HG02642 (cell line): ENCODE measurements at regions not wholly inside any gene's neighbourhood (a gene's known extent, or its start where the extent isn't known, plus 50 kb on each side); places are given as distances from the start of the nearest gene placed in this dataset.
A peak's percentile ranks its signal among the peaks of the same experiment; 100 is the strongest.
"Not testable (repeated sequence)": the region's sequence is repeated elsewhere in the genome, so short reads cannot be mapped to it uniquely, and the experiment has no call there.

Experiments
- ATAC-seq: cut with Tn5 transposase; IDR thresholded peaks from one replicate; pipeline ENCODE4 v1.9.1; 2021; ENCODE audit warnings: mild to moderate bottlenecking; ENCODE audit not compliant: unreplicated experiment, poor library complexity

DNA sequence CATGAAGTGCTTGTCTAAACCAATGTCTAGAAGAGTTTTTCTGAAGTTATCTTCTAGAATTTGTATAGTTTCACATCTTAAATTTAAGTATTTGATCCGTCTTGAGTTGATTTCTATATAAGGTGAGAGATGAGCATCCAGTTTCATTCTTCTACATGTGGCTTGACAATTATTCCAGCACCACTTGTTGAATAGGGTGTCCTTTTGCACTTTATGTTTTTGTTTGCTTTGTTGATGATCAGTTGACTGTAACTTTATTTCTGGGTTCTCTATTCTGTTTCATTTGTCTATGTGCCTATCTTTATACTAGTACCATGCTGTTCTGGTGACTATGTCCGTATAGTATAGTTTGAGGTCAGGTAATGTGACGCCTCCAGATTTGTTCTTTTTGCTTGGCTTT, 426.6 kb upstream of the CHRM2 start:
- no peak for ATAC-seq

DNA sequence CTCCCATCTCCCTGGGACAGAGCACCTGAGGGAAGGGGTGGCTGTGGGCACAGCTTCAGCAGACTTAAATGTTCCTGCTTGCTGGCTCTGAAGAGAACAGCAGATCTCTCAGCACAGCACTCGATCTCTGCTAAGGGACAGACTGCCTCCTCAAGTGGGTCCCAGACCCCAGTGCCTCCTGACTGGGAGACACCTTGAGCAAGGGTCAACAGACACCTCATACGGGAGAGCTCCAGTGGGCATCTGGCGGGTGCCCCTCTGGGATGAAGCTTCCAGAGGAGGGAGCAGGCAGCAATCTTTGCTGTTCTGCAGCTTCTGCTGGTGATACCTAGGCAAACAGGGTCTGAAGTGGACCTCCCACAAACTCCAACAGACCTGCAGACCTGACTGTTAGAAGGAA, 436.7 kb upstream of the CHRM2 start:
- ATAC-seq, result not testable (repeated sequence)

DNA sequence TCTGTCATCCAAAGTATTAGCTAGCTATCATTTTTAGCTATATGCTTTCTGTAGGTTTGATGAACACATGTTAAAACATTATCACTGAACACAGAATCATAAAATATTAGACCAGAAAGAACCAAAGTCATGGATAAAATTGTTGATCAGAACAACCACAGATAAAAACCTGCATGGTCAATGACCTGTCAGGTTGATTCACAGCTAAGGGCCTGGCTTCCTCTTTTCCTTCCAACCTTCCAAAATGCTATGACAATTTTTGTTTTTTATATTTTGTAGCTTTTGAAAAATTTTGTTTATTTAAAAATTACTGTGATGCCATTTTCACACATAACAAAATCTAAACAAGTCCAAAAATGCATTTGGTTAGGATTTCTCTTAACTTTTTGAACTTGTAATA, 444.4 kb upstream of the CHRM2 start:
- no peak for ATAC-seq

DNA sequence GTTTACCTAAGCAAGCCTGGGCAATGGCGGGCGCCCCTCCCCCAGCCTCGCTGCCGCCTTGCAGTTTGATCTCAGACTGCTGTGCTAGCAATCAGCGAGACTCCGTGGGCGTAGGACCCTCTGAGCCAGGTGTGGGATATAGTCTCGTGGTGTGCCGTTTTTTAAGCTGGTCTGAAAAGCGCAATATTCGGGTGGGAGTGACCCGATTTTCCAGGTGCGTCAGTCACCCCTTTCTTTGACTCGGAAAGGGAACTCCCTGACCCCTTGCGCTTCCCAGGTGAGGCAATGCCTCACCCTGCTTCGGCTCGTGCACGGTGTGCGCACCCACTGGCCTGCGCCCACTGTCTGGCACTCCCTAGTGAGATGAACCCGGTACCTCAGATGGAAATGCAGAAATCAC, 442.6 kb upstream of the MTPN start:
- not testable (repeated sequence) for ATAC-seq

DNA sequence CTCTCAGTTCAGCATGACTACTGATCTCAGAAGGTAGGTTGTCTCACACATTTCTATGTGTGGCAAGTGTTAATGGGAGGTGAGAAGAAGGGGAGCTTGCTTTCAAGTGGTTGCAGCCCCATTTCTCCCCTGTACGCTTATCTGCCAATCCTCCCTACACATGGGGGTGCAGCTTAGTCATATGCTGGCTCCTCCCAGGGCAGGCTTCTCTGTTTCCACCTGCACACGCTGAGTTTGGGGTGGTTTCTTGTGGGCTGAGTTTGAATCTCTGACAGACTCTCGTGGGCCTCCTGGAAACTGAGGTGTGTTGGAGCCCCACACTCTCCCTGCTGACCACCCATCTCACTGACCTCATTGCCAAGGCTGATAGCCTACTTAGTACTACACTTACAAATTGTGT, 435.8 kb upstream of the MTPN start:
- no peak for ATAC-seq

DNA sequence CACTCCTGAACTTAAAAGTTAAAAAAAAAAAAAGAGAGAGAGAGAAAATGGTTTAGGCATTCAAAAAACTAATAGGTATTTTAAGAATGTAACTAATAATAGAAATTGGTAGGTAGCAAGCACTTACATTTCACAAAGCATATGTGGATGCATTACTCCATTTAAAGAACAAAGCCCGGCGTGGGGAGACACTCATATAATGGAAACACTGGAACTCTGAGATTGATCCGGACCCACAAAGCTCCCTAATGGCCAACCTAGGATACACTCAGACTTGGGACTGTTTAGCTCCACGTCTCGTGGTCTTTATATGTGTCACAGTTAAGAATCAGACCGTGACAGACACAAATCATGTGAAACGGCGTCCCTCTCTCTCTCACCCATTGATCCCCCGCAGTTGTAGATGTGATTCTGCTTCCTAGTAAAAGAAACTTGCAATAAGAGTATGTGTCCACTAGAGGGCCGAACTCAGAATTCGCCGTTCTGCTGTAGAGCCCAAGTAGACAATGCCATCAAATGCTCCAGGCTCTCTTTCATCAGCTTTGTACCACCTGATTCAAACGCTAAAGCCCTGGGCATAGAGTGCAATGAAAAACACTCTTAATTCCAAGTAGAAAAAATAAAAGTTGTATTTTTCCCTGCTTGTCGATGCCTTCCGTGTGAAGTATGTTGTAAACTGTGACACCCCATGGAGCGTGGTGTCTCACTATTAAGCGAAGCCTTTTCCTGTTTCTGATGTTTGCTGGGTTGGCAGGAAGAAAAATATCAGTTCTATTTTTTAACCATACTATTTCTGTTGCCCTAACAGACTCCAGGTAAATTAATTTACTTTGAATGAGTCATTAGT, 429.0 kb upstream of the MTPN start:
- ATAC-seq, result peak; percentile 97

DNA sequence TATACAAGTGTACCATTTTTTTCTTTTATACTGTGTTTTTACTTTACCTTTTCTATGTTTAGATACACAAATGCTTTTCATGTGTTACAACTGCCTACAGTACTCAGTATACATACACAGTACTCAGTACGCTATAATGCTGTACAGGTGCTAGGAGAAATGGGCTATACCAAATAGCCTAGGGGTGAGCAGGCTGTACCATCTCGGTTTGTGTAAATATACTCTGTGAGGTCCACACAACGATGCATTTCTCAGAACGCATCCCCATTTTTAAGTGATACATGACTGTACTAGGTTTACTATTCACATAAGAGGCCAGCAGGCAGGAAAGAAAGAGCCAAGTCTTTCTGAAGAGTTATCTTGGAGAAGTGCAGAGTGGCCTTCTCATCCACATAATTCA, 426.4 kb upstream of the MTPN start:
- ATAC-seq, result no peak

DNA sequence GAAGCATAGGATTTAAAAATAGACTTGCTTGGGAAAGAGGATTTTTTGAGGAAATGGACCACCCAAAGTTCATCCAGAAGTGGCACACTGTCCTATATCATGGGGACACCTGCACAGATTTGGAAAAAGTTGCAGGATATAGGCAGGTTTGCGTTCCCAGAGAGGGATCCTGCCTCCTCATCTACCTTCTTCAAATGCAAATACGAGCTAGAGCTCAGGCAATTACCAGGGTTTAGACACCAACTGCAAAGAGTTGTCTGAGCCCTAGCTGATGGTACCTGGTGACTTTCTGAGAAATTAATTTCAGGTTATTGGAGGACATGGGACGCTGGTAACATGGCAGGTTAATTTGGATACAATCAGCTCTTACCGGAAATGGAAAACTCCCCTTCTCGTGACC, 423.7 kb upstream of the MTPN start:
- ATAC-seq, result no peak

DNA sequence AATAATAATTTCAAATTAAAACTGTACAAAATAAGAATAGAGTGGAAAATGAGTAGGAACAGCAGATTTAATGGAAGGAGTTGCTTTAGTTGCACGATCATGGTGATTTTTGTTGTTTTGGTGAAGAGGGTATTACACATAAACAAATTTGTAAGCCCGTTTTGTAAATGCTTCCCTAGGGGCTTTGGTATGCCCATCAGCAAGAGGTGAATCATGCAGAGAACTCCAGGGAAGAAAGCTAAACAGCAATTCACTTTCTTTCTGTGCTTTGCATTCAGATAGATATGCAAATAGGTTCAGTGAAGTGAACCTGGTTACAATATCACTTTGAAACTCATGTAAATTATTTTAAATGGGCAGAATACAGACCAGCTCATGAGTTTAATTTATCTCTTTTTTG, 422.2 kb upstream of the MTPN start:
- no peak for ATAC-seq

DNA sequence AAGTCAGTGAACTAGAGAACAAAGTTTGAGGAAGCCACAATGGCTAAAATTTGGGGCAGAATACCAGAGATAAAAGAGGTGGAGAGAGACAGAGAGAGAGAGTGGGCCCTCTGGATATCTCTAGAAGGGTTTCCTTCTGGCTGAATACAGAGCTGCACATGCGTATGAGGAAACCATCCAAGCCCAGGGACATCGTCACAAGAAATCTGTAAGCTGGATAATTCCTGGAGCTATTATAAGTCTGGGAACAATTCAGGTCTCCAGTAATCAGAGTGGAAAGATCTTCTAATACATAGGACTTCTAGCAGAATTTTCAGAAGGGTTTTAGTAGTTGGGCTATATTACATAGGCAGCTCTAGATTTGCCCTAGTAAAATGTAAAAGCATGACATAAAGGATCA, 415.7 kb upstream of the MTPN start:
- no peak for ATAC-seq

DNA sequence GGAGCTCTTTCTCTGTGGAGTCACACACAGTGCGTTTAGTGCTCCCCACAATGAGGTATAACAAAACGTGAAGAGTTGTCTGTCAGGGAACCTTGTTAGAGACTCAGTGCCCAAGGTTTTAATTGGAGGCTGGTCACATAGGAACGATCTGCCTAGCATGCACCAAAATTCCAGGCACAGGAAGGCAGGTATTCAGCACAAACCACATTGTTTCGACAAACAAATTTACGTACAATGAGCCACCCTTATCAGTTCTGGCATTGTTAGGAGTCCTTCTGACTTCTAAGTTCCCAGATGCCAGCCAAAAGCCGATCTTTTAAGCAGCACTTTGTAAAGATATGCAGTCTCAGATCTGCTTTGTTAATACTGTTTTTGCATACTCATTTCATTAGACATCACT, 414.2 kb upstream of the MTPN start:
- ATAC-seq, result no peak

DNA sequence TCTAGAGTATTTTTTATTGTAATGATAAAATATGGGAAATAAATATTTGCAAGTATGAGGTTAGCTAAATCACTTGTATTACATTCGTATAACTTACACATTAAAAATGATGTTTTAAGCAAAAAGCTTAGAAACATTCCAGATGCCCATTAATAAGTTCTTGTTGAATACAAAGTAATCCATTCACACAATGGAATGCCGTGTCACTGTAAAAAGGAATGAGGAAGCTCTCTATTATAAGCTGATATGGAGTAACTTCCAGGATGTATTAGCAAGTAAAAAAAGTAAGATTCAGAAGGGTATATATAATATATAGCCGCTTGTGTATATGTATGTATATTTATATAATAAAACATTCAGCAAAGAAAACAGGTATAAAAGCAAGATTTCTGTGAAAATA, 412.8 kb upstream of the MTPN start:
- ATAC-seq, result no peak

DNA sequence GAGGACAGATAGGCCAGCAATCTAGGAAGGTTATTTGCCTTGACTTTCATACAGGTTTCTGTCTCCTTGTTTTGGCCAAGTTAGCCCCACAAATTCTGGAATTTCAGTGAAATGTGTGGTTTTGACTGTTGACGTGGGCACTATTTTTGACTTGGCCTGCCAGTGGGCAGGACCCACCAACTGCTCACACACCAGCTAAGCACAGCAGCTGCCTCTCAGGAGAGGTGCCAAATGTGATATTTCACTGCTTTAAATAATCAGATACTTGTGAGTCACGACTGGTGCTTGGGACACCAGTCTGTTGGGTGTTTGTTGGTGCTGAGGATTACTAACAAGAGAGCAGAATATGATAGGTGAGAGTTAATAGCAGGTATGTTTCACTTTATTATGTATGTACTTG, 409.7 kb upstream of the MTPN start:
- ATAC-seq, result no peak

DNA sequence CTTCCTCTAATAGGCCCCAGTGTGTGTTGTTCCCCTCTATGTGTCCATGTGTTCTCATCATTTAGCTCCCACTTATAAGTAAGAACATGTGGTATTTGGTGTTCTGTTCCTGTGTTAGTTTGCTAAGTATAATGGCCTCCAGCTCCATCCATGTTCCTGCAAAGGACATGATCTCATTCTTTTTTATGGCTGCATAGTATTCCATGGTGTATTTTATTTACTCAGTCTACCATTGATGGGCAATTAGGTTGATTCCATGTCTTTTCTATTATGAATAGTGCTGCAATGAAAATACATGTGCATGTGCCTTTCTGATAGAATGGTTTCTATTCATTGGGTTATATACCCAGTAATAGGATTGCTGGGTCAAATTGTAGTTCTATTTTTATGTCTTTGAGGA, 394.2 kb upstream of the MTPN start:
- not testable (repeated sequence) for ATAC-seq

DNA sequence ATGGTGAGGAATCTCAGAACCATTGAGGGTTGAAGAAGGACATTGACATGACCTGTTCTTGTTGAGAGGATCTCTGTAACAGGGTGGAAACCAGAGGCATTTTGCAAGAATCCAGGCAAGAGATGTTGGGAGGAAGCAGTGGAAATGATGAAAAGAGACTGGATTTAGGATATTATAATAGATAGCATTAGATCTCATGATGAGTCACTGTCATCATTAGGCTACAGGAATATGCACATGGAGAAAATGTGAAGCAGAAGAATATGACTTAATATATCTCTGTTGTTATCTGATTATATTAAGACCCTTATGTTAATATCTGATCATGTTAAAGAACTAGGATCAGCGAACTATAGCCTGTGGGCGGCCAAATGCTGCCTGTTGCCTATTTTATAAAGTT, 393.0 kb upstream of the MTPN start:
- ATAC-seq, result no peak

DNA sequence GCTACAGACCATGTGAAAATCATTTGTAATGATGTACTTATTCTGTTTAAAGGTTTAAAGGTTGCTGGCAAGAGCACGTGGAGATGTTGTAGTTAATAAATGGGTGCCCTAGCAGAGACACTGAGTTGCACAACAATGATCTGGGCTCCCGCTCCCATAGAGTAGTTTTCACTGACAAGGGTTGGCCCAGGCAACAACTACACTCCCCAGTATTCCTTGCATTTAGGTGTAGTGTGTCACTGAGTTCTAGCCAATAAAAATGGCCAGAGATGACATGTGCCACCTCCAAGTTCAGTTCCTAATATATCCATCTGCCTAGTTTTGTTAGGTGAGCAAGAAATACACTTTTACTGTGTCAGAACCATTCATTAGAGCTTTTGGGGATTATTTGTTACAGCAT, 392.1 kb upstream of the MTPN start:
- no peak for ATAC-seq

DNA sequence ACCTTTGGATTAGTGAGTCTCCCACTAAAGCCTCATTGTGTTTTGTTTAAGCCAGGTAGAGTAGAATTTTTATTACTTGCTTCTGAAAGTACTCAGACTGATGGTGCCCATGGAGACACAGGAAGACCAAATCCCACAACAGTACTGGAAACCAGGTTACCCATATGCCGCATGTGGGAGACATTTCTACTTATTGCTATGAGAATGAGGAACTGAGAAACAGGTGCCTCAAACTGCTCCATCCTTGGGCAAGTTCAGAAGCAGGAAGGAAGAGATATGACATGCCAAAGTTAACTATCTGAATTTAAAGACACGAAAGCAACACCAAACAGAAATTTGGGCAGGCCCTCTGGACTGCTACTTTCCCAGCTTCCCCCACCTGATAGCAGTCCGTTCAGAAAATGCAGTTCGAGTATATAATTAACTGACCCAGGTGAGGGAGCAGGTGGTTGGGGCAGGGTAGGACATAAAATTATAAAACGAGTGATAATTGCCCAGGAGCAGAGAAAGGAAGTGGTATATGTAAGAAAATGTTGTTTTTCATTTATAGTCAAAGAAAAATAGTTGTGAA, 382.3 kb upstream of the MTPN start:
- peak; percentile 98 for ATAC-seq

DNA sequence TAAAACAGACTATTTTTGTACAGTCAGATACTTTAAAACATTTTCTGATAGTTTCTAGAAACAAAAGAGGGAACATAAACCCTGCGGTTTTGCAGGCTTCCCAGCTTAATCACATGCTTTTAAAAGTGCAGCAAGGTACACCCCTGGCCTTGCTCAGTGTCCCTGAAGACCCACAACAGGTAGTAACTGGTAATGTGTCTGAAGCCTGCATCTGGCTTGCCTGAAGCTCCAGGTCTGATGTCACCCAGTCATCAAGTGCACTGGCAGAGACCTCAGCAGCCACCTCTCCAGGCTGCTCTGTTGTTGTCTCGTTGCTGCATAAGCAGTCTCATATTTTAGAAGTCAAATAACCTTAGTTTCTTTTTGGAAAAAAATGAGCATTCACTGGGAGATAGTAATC, 376.1 kb upstream of the MTPN start:
- ATAC-seq, result peak; percentile 61

DNA sequence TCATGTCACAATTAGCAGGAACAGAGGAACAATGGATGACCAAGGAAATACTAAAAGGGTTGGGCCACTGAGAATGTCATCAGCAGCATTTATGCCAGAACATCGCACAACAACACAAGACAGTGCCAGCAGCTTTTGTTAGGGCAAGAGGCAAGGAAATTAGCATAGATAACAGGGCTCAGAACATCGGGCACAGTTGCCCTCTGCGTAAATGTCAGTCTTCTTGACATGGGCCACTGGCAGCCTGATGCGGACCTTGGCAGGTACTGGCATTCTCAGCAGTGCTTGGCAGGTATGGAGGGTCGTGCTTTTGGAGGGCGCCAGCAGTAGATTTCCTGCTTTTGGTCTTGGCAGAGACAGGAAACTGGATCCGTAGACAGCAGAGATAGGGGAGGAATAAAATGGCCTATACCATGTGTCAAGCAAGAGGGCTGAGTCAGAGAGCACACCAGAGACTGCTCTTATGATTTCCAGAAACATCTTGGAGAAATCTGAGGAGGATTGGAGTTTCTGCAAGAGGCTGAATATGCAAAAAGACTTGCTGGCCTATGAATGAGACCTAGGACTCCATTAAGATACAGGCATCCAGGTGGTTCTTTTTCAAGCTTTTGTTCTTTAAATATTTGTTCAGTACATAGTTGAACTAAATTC, 371.5 kb upstream of the MTPN start:
- no peak for ATAC-seq

DNA sequence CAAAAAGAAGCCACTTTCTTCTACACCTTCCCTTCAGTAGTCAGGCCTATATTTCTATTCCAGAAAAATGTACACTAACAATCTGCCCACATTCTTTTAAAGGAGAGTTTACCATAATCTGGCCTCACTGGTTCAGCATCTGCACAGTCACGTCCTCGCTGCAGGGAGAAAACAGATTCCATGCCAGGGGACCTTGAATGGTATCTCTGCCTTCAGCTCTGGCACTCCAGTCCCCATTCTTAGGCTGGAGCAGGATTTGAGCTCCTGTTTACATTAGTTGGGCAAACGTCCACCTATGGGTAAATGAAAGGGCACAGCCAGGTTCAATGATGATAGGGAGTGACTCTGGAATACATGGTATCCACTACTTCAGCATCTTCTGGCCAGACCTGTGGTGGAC, 371.0 kb upstream of the MTPN start:
- no peak for ATAC-seq

DNA sequence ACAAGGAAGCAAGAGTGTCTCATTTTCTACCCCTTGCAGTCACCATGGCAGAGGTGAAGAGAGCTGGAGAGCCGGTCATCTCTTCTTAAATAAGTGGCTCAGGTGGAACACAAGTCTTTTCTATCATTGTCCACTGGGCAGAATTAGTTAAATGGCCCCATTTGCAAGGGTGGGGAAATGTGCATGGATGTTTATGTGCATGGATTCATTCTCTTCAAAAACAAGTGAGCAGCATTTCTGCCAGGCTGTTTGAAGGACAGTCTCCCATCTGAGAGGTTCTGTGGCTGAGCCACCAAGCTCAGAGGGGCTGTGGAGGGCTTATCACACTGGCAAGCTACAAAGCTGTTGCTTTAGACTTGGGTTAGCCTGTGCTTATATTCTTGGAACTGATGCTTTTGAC, 370.3 kb upstream of the MTPN start:
- ATAC-seq, result no peak

DNA sequence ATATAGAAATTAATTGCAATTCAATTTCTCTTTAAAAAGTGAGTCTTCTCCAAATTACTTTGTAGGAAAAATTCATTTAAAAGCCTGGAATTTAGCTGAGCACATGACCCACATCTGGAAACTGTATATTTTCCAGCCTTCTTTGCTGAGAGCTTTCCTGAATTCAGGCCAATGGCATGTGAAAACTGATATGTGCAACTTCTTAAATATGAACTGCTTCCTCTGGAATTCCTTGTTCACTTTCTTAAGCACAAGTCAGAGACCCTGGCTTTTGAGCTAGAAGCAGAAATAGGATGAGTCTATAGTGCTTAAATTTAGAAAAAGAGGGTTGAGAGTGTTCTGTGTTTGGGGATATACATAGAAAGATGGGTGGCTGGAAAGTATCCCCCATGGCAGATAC, 365.1 kb upstream of the MTPN start:
- no peak for ATAC-seq
